MCF 10A (cell line): ENCODE measurements at regions not wholly inside any gene's neighbourhood (a gene's known extent, or its start where the extent isn't known, plus 50 kb on each side); places are given as distances from the start of the nearest gene placed in this dataset.

ENCODE experiments used
- BruUV-seq: library from RNA; stranded (reverse); fragments of 400-500 nt; replicated peaks from 2 replicates; lab custom pipeline; 2021; lab: Mats Ljungman, UMichigan
- CTCF ChIA-PET: fragments of 300-600 bp; sonication (Branson Sonifier 250); formaldehyde crosslinking; extraction: SDS; loops from one replicate; lab custom pipeline; 2021; ENCODE audit warnings: antibody characterized with exemption, inconsistent platforms; lab: Yijun Ruan, JAX
- POLR2A ChIA-PET: fragments of 300-600, 350-650 bp; sonication (Branson Sonifier 250); formaldehyde crosslinking; extraction: SDS; loops from one replicate; lab custom pipeline; 2020; ENCODE audit warnings: antibody characterized with exemption, inconsistent platforms; lab: Yijun Ruan, JAX
- DNase-seq: peaks from one replicate; pipeline ENCODE4 v3.0.0-alpha.2; 2018; ENCODE audit not compliant: unreplicated experiment
- H3K27ac Mint-ChIP-seq: one replicate; pipeline ENCODE4 v1.8.0; 2022; ENCODE audit warnings: mild to moderate bottlenecking, low read depth, mixed read lengths; ENCODE audit not compliant: unreplicated experiment
- H3K27me3 Mint-ChIP-seq: one replicate; pipeline ENCODE4 v1.8.0; 2022; ENCODE audit warnings: mixed read lengths; ENCODE audit not compliant: insufficient read depth, unreplicated experiment
- H3K36me3 Mint-ChIP-seq: one replicate; pipeline ENCODE4 v1.8.0; 2022; ENCODE audit warnings: mild to moderate bottlenecking, moderate library complexity, mixed read lengths; ENCODE audit not compliant: insufficient read depth, unreplicated experiment
- H3K4me1 Mint-ChIP-seq: one replicate; pipeline ENCODE4 v1.8.0; 2022; ENCODE audit warnings: mixed read lengths; ENCODE audit not compliant: insufficient read depth, unreplicated experiment
- H3K4me3 Mint-ChIP-seq: one replicate; pipeline ENCODE4 v1.8.0; 2022; ENCODE audit warnings: mild to moderate bottlenecking, moderate library complexity, mixed read lengths; ENCODE audit not compliant: unreplicated experiment
- H3K9me3 Mint-ChIP-seq: one replicate; pipeline ENCODE4 v1.8.0; 2022; ENCODE audit warnings: mixed read lengths; ENCODE audit not compliant: unreplicated experiment
- intact Hi-C: fragments of 100-400 bp; cut with micrococcal nuclease; formaldehyde crosslinking; loops from 2 replicates; pipeline ENCODE4 v1.14.1; 2022
- TF ChIP-seq, protein P1 (sequence below): fragments of 200-600 bp; IDR thresholded peaks from one replicate; pipeline ENCODE4 v1.8.0; 2022; ENCODE audit warnings: antibody characterized with exemption, mild to moderate bottlenecking; ENCODE audit not compliant: unreplicated experiment

GRCh38 chr1:80194221-80194620 is 1187.7 kb upstream of the ADGRL4 start:
- no peak for DNase-seq
- H3K4me1 Mint-ChIP-seq: no peaks in the 10 kb centered on the region
- no peaks in the 10 kb centered on the region for H3K9me3 Mint-ChIP-seq
- TF ChIP-seq, protein P1, sequence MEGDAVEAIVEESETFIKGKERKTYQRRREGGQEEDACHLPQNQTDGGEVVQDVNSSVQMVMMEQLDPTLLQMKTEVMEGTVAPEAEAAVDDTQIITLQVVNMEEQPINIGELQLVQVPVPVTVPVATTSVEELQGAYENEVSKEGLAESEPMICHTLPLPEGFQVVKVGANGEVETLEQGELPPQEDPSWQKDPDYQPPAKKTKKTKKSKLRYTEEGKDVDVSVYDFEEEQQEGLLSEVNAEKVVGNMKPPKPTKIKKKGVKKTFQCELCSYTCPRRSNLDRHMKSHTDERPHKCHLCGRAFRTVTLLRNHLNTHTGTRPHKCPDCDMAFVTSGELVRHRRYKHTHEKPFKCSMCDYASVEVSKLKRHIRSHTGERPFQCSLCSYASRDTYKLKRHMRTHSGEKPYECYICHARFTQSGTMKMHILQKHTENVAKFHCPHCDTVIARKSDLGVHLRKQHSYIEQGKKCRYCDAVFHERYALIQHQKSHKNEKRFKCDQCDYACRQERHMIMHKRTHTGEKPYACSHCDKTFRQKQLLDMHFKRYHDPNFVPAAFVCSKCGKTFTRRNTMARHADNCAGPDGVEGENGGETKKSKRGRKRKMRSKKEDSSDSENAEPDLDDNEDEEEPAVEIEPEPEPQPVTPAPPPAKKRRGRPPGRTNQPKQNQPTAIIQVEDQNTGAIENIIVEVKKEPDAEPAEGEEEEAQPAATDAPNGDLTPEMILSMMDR: no peak
- no peak overlapping the region for H3K4me3 Mint-ChIP-seq
- ChIA-PET POLR2A (interaction anchor here (0.8 kb wide), 1 partner anchor 14 kb away, joined by 3 read pairs; no protein-coding TSS in a partner anchor), CTCF (no interaction called here)
- no peaks in the 10 kb centered on the region for H3K36me3 Mint-ChIP-seq
- no peaks in the 10 kb centered on the region for H3K27me3 Mint-ChIP-seq
- no TSS peak for BruUV-seq
- no peak overlapping the region for H3K27ac Mint-ChIP-seq
- intact Hi-C loops: no loop called here

DNA sequence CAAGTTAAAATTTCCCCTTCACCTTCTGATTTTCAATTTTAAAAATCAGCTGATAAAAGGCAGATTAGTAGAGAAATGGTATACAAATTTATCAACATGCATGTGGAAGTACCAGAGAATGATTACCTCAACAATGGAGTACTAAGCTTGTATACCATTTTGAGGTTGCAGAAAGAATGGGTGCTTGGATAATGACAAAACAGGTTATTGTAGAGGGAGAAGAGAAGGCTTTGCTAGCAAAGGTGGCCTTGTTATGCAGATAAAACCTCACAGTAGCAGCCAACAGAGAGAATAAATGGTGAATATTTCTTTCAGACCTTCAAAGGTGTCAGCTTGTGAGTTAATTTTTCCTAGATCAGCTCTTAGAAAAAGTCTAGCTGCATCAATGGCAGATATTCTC is 1174.9 kb upstream of the ADGRL4 start:
- no peaks in the 10 kb centered on the region for H3K4me1 Mint-ChIP-seq
- BruUV-seq: no TSS peak
- ChIA-PET POLR2A (no interaction called here), CTCF (no interaction called here)
- H3K4me3 Mint-ChIP-seq: no peak overlapping the region
- intact Hi-C loops: no loop called here
- TF ChIP-seq, protein P1: no peak
- no peaks in the 10 kb centered on the region for H3K9me3 Mint-ChIP-seq
- H3K27me3 Mint-ChIP-seq: no peaks in the 10 kb centered on the region
- H3K36me3 Mint-ChIP-seq: no peaks in the 10 kb centered on the region
- DNase-seq: no peak
- H3K27ac Mint-ChIP-seq: no peak overlapping the region

- intact Hi-C loops: no loop called here
- CTCF ChIA-PET: interaction anchor here (0.6 to 1.2 kb wide), 2 partner anchors 17 to 564 kb away, joined by 3 read pairs; no protein-coding TSS in a partner anchor
- H3K27ac Mint-ChIP-seq: no peak overlapping the region
- POLR2A ChIA-PET: no interaction called here
- no peaks in the 10 kb centered on the region for H3K9me3 Mint-ChIP-seq
- TF ChIP-seq, protein P1: no peak
- no peak overlapping the region for H3K4me3 Mint-ChIP-seq
- no peaks in the 10 kb centered on the region for H3K4me1 Mint-ChIP-seq
- no TSS peak for BruUV-seq
- no peaks in the 10 kb centered on the region for H3K27me3 Mint-ChIP-seq
- no peaks in the 10 kb centered on the region for H3K36me3 Mint-ChIP-seq
- no peak for DNase-seq
Measured at GRCh38 chr1:80171631-80172030, 1165.1 kb upstream of the ADGRL4 start.

GRCh38 chr1:80170811-80171485 is 1164.4 kb upstream of the ADGRL4 start:
- Mint-ChIP-seq H3K36me3 (no peaks in the 10 kb centered on the region), H3K9me3 (no peaks in the 10 kb centered on the region), H3K27ac (no peak overlapping the region), H3K4me1 (no peaks in the 10 kb centered on the region), H3K4me3 (no peak overlapping the region), H3K27me3 (no peaks in the 10 kb centered on the region)
- TF ChIP-seq, protein P1: no peak
- ChIA-PET CTCF (interaction anchor here (0.5 to 1.2 kb wide), 2 partner anchors 16 to 1021 kb away, joined by 3 read pairs; no protein-coding TSS in a partner anchor), POLR2A (no interaction called here)
- peak; percentile 30 for DNase-seq
- intact Hi-C loops: no loop called here
- no TSS peak for BruUV-seq
